ENCODE measurements at regions not wholly inside any gene's neighbourhood (a gene's known extent, or its start where the extent isn't known, plus 50 kb on each side); places are given as distances from the start of the nearest gene placed in this dataset.

- no peak for DNase-seq (ENCODE audit: extremely low spot score)
- TF ChIP-seq CTCF (IDR thresholded peaks at IDR 0.05; ENCODE audit: control extremely low read depth, extremely low read depth, low read depth, missing control alignments), result no peak
- CTCF ChIA-PET, result no interaction called here
- POLR2A ChIA-PET, result no interaction called here
Measured at GRCh38 chr2:2392332-2392731, 61.3 kb upstream of the MYT1L start.

- ChIA-PET POLR2A (no interaction called here), CTCF (no interaction called here)
- TF ChIP-seq CTCF (IDR thresholded peaks at IDR 0.05; ENCODE audit: control extremely low read depth, extremely low read depth, low read depth, missing control alignments), result no peak
- DNase-seq (ENCODE audit: extremely low spot score), result no peak
Measured at GRCh38 chr2:2389215-2389614, 58.1 kb upstream of the MYT1L start.
